ENCODE measurements at regions not wholly inside any gene's neighbourhood (a gene's known extent, or its start where the extent isn't known, plus 50 kb on each side); places are given as distances from the start of the nearest gene placed in this dataset.
"Not testable (repeated sequence)": the region's sequence is repeated elsewhere in the genome, so short reads cannot be mapped to it uniquely, and the experiment has no call there.

- Mint-ChIP-seq H3K27me3 (peaks cover 0 to 15% (median 4%) of the 10 kb centered on the region in 5 donors), H3K36me3 (peaks cover 0 to 11% (median 0%) of the 10 kb centered on the region in 5 donors), H3K4me1 (peaks cover 0 to 5% (median 4%) of the 10 kb centered on the region in 7 donors), H3K4me3 (no peak overlapping the region), H3K27ac (no peak overlapping the region), H3K9me3 (peaks cover 6 to 37% (median 11%) of the 10 kb centered on the region in 11 donors)
- no peaks in the 10 kb centered on the region for H3K9me3 ChIP-seq (ENCODE audit: control insufficient read depth in 2 of 3, low read length in 3 of 3)
- H3K27me3 ChIP-seq (ENCODE audit: control insufficient read depth in 2 of 2, insufficient read depth in 2 of 2, low read length in 2 of 2), result no peaks in the 10 kb centered on the region
- no peak overlapping the region for H3K27ac ChIP-seq (ENCODE audit: low read depth, low read length)
- ChIA-PET CTCF (no interaction called here), POLR2A (no interaction called here)
- no peak overlapping the region for H3K4me3 ChIP-seq (ENCODE audit: low read length)
- ATAC-seq, result no peak
- H3K4me1 ChIP-seq (ENCODE audit: control insufficient read depth in 2 of 2, insufficient read depth in 2 of 2, low read length in 2 of 2), result no peaks in the 10 kb centered on the region
- H3K36me3 ChIP-seq (ENCODE audit: control insufficient read depth in 2 of 3, insufficient read depth in 3 of 3, low read length in 3 of 3), result no peaks in the 10 kb centered on the region
- intact Hi-C loops (cut with micrococcal nuclease), result no loop called here
- DNase-seq, result no peak
These were observed 359.6 kb upstream of the DPPA4 start for GRCh38 chr3:109696932-109697331.

DNA sequence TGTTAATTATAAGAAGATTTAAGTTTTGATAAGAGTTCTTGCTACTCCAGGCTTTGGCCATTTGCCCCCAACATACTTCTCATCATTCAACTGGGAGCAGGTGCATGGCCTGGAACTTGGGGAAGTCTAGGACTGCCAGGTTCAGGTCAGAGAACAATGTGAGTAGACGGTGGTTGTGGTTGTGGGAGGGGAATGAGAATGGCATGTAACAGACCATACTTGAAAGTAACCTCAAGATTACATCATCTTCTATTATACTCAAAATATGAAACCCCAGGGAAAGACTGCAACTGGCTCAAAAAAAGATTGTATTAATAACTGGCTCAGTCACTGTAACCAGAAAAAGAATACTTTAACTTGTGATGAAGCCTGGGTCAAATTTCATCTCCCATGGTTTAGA, 364.9 kb upstream of the DPPA4 start:
- H3K36me3 ChIP-seq (ENCODE audit: control insufficient read depth in 2 of 3, insufficient read depth in 3 of 3, low read length in 3 of 3), result no peaks in the 10 kb centered on the region
- Mint-ChIP-seq H3K27ac (no peak overlapping the region), H3K4me1 (peaks cover 0 to 18% (median 9%) of the 10 kb centered on the region in 7 donors), H3K27me3 (peaks cover 0 to 10% (median 0%) of the 10 kb centered on the region in 5 donors), H3K36me3 (no peaks in the 10 kb centered on the region), H3K9me3 (peaks cover 0 to 9% (median 0%) of the 10 kb centered on the region in 11 donors), H3K4me3 (no peak overlapping the region)
- ChIA-PET CTCF (no interaction called here), POLR2A (no interaction called here)
- DNase-seq (no peak), ATAC-seq (no peak)
- H3K27ac ChIP-seq (ENCODE audit: low read depth, low read length), result no peak overlapping the region
- intact Hi-C loops (cut with micrococcal nuclease), result no loop called here
- no peaks in the 10 kb centered on the region for H3K9me3 ChIP-seq (ENCODE audit: control insufficient read depth in 2 of 3, low read length in 3 of 3)
- H3K4me1 ChIP-seq (ENCODE audit: control insufficient read depth in 2 of 2, insufficient read depth in 2 of 2, low read length in 2 of 2), result no peaks in the 10 kb centered on the region
- H3K27me3 ChIP-seq (ENCODE audit: control insufficient read depth in 2 of 2, insufficient read depth in 2 of 2, low read length in 2 of 2), result no peaks in the 10 kb centered on the region
- H3K4me3 ChIP-seq (ENCODE audit: low read length), result no peak overlapping the region

GRCh38 chr3:109702976-109703375, 365.6 kb upstream of the DPPA4 start:
- Histone ChIP-seq H3K36me3 (ENCODE audit: control insufficient read depth in 2 of 3, insufficient read depth in 3 of 3, low read length in 3 of 3) (no peaks in the 10 kb centered on the region), H3K4me3 (ENCODE audit: low read length) (no peak overlapping the region), H3K4me1 (ENCODE audit: control insufficient read depth in 2 of 2, insufficient read depth in 2 of 2, low read length in 2 of 2) (no peaks in the 10 kb centered on the region), H3K27me3 (ENCODE audit: control insufficient read depth in 2 of 2, insufficient read depth in 2 of 2, low read length in 2 of 2) (no peaks in the 10 kb centered on the region), H3K27ac (ENCODE audit: low read depth, low read length) (no peak overlapping the region), H3K9me3 (ENCODE audit: control insufficient read depth in 2 of 3, low read length in 3 of 3) (no peaks in the 10 kb centered on the region)
- intact Hi-C loops (cut with micrococcal nuclease), result no loop called here
- Mint-ChIP-seq H3K27ac (no peak overlapping the region), H3K36me3 (no peaks in the 10 kb centered on the region), H3K27me3 (peaks cover 0 to 10% (median 0%) of the 10 kb centered on the region in 5 donors), H3K9me3 (peaks cover 0 to 9% (median 0%) of the 10 kb centered on the region in 11 donors), H3K4me1 (peaks cover 0 to 18% (median 9%) of the 10 kb centered on the region in 7 donors), H3K4me3 (no peak overlapping the region)
- CTCF ChIA-PET, result no interaction called here
- POLR2A ChIA-PET, result no interaction called here
- ATAC-seq (no peak), DNase-seq (no peak)

- H3K4me3 ChIP-seq (ENCODE audit: low read length); ATAC-seq; POLR2A ChIA-PET; H3K4me3 Mint-ChIP-seq; H3K36me3 Mint-ChIP-seq; H3K9me3 ChIP-seq (ENCODE audit: control insufficient read depth in 2 of 3, low read length in 3 of 3); DNase-seq; H3K27me3 ChIP-seq (ENCODE audit: control insufficient read depth in 2 of 2, insufficient read depth in 2 of 2, low read length in 2 of 2); H3K4me1 ChIP-seq (ENCODE audit: control insufficient read depth in 2 of 2, insufficient read depth in 2 of 2, low read length in 2 of 2); H3K27ac ChIP-seq (ENCODE audit: low read depth, low read length); H3K36me3 ChIP-seq (ENCODE audit: control insufficient read depth in 2 of 3, insufficient read depth in 3 of 3, low read length in 3 of 3); H3K9me3 Mint-ChIP-seq; intact Hi-C loops (cut with micrococcal nuclease); H3K27me3 Mint-ChIP-seq; H3K27ac Mint-ChIP-seq; CTCF ChIA-PET: not testable (repeated sequence)
- H3K4me1 Mint-ChIP-seq, result peaks cover 0 to 18% (median 9%) of the 10 kb centered on the region in 7 donors
These were observed 367.8 kb upstream of the DPPA4 start for GRCh38 chr3:109705133-109705532.

- POLR2A ChIA-PET, result no interaction called here
- H3K36me3 ChIP-seq (ENCODE audit: control insufficient read depth in 2 of 3, insufficient read depth in 3 of 3, low read length in 3 of 3), result no peaks in the 10 kb centered on the region
- no peaks in the 10 kb centered on the region for H3K9me3 ChIP-seq (ENCODE audit: control insufficient read depth in 2 of 3, low read length in 3 of 3)
- peaks cover 0 to 13% (median 9%) of the 10 kb centered on the region in 5 donors for H3K27me3 Mint-ChIP-seq
- H3K4me1 Mint-ChIP-seq, result peaks cover 0 to 6% (median 0%) of the 10 kb centered on the region in 7 donors
- intact Hi-C loops (cut with micrococcal nuclease), result no loop called here
- no peaks in the 10 kb centered on the region for H3K36me3 Mint-ChIP-seq
- no peak overlapping the region for H3K27ac ChIP-seq (ENCODE audit: low read depth, low read length)
- no peaks in the 10 kb centered on the region for H3K27me3 ChIP-seq (ENCODE audit: control insufficient read depth in 2 of 2, insufficient read depth in 2 of 2, low read length in 2 of 2)
- CTCF ChIA-PET, result no interaction called here
- peaks cover 0 to 9% (median 1%) of the 10 kb centered on the region in 11 donors for H3K9me3 Mint-ChIP-seq
- ATAC-seq (no peak), DNase-seq (no peak)
- no peak overlapping the region for H3K4me3 ChIP-seq (ENCODE audit: low read length)
- H3K4me1 ChIP-seq (ENCODE audit: control insufficient read depth in 2 of 2, insufficient read depth in 2 of 2, low read length in 2 of 2), result no peaks in the 10 kb centered on the region
- H3K27ac Mint-ChIP-seq, result no peak overlapping the region
- no peak overlapping the region for H3K4me3 Mint-ChIP-seq
These were observed 370.3 kb upstream of the DPPA4 start for GRCh38 chr3:109707617-109708016.

GRCh38 chr3:109713288-109713687, 375.9 kb upstream of the DPPA4 start:
- DNase-seq (no peak), ATAC-seq (no peak)
- peaks cover 0 to 5% (median 0%) of the 10 kb centered on the region in 11 donors for H3K9me3 Mint-ChIP-seq
- Histone ChIP-seq H3K27me3 (ENCODE audit: control insufficient read depth in 2 of 2, insufficient read depth in 2 of 2, low read length in 2 of 2) (no peaks in the 10 kb centered on the region), H3K9me3 (ENCODE audit: control insufficient read depth in 2 of 3, low read length in 3 of 3) (no peaks in the 10 kb centered on the region), H3K4me1 (ENCODE audit: control insufficient read depth in 2 of 2, insufficient read depth in 2 of 2, low read length in 2 of 2) (no peaks in the 10 kb centered on the region), H3K36me3 (ENCODE audit: control insufficient read depth in 2 of 3, insufficient read depth in 3 of 3, low read length in 3 of 3) (no peaks in the 10 kb centered on the region), H3K27ac (ENCODE audit: low read depth, low read length) (no peak overlapping the region), H3K4me3 (ENCODE audit: low read length) (no peak overlapping the region)
- no peak overlapping the region for H3K27ac Mint-ChIP-seq
- H3K36me3 Mint-ChIP-seq, result no peaks in the 10 kb centered on the region
- ChIA-PET CTCF (no interaction called here), POLR2A (no interaction called here)
- intact Hi-C loops (cut with micrococcal nuclease), result no loop called here
- H3K4me1 Mint-ChIP-seq, result no peaks in the 10 kb centered on the region
- H3K27me3 Mint-ChIP-seq, result peaks cover 4 to 33% (median 23%) of the 10 kb centered on the region in 5 donors
- no peak overlapping the region for H3K4me3 Mint-ChIP-seq

GRCh38 chr3:109715707-109716106, 378.4 kb upstream of the DPPA4 start:
- DNase-seq, result no peak
- Mint-ChIP-seq H3K4me1 (no peaks in the 10 kb centered on the region), H3K4me3 (no peak overlapping the region), H3K9me3 (peaks cover 0 to 3% (median 0%) of the 10 kb centered on the region in 11 donors), H3K27ac (no peak overlapping the region), H3K36me3 (no peaks in the 10 kb centered on the region), H3K27me3 (peaks cover 4 to 24% (median 14%) of the 10 kb centered on the region in 5 donors)
- no peaks in the 10 kb centered on the region for H3K9me3 ChIP-seq (ENCODE audit: control insufficient read depth in 2 of 3, low read length in 3 of 3)
- POLR2A ChIA-PET, result no interaction called here
- H3K36me3 ChIP-seq (ENCODE audit: control insufficient read depth in 2 of 3, insufficient read depth in 3 of 3, low read length in 3 of 3), result no peaks in the 10 kb centered on the region
- ATAC-seq, result no peak
- intact Hi-C loops (cut with micrococcal nuclease), result no loop called here
- H3K4me3 ChIP-seq (ENCODE audit: low read length), result no peak overlapping the region
- no peaks in the 10 kb centered on the region for H3K4me1 ChIP-seq (ENCODE audit: control insufficient read depth in 2 of 2, insufficient read depth in 2 of 2, low read length in 2 of 2)
- no peak overlapping the region for H3K27ac ChIP-seq (ENCODE audit: low read depth, low read length)
- CTCF ChIA-PET, result no interaction called here
- no peaks in the 10 kb centered on the region for H3K27me3 ChIP-seq (ENCODE audit: control insufficient read depth in 2 of 2, insufficient read depth in 2 of 2, low read length in 2 of 2)

Data from naive thymus-derived CD4-positive, alpha-beta T cell (primary cell).